Ovary (tissue), 7 donors: ENCODE measurements at regions not wholly inside any gene's neighbourhood (a gene's known extent, or its start where the extent isn't known, plus 50 kb on each side); places are given as distances from the start of the nearest gene placed in this dataset.
"Not testable (repeated sequence)": the region's sequence is repeated elsewhere in the genome, so short reads cannot be mapped to it uniquely, and the experiment has no call there.

Experiments
- DNase-seq, 5 donors: peaks; one replicate each; pipeline ENCODE4 v3.0.0-alpha.2; 2019 to 2020
- H3K27ac ChIP-seq, 2 donors: fragments of 200-600 bp; one replicate each; pipeline versions ENCODE4 v1.5.1 to v1.8.0; 2019 to 2022
- H3K27me3 ChIP-seq: fragments of 200-600 bp; one replicate; pipeline ENCODE4 v1.8.0; 2022
- H3K36me3 ChIP-seq: fragments of 200-600 bp; sonication (generic); one replicate; pipeline ENCODE4 v1.5.1; 2019
- H3K4me1 ChIP-seq: one replicate; pipeline ENCODE4 v1.8.1; 2013; ENCODE audit warnings: mild to moderate bottlenecking, moderate library complexity; ENCODE audit not compliant: insufficient read depth
- H3K4me3 ChIP-seq: fragments of 200-600 bp; sonication (generic); one replicate; pipeline ENCODE4 v1.5.1; 2017
- H3K9me3 ChIP-seq, 2 donors: fragments of 200-600 bp in 1 of 2; sonication (generic) in 1 of 2; one replicate each; pipeline versions ENCODE4 v1.5.1 to v1.8.1; 2013 to 2019; ENCODE audit warnings: mild to moderate bottlenecking in 1 of 2, moderate library complexity in 1 of 2
- EP300 ChIP-seq: sonication (generic); formaldehyde crosslinking; IDR thresholded peaks from one replicate; pipeline ENCODE4 v1.6.1; 2017; ENCODE audit warnings: antibody characterized with exemption
- POLR2A ChIP-seq: fragments of 450-650 bp; IDR thresholded peaks from one replicate; pipeline ENCODE4 v1.6.1; 2017; ENCODE audit warnings: antibody characterized with exemption, mild to moderate bottlenecking, moderate library complexity
- WGBS, 3 donors: extraction: QIAGEN DNeasy Blood & Tissue Kit in 1 of 3; methylation state at CpG; one replicate each; pipeline versions ENCODE4 v1.1.5 to v1.1.7; 2013 to 2017; 5-methylcytosine and 5-hydroxymethylcytosine counted together
- intact Hi-C, 4 donors: fragments of 100-400 bp; cut with DNase I; formaldehyde crosslinking; loops; one replicate each; pipeline versions ENCODE4 v1.11.0 to v1.15.1; 2022 to 2023
- TF ChIP-seq, protein P1 (sequence below), 3 donors: fragments of 450-650 bp in 2 of 3; fragments of 200-600 bp in 1 of 3; IDR thresholded peaks; one replicate each; pipeline versions ENCODE4 v1.5.1 to v1.8.0; 2016 to 2022; ENCODE audit warnings: antibody characterized with exemption in 3 of 3, mild to moderate bottlenecking in 1 of 3
- donor health status: DM: no; HTN: no; CAD: no; lungs with moderate emphysema.
- donor health status: DM: no; HTN: no; CAD: no.
- donor health status: Bipolar disorder and iron deficiency.
- donor health status: DM: no; HTN: no; CAD: no.
- donor health status: DM: yes; HTN: yes; CAD: no.

DNA sequence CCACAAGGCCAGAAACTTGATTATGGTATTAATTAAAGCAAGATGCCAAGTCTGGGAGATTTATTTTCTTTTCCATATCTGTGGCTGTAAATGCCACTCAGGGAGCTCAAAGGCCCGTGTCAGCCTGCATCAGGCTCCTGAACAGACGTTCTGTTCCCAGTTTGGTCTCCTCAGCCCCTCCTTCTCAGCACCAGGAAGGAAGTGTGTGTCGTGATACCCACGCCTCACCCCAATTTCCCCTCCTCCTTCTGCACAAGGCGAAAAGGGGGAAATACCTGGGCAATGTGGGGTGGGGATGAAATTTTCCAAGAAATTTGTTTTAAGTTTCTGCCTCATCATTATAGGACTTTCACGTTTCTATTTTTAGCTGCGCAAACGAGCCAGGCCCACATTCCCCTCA is 112.0 kb downstream of the SYF2 start:
- H3K4me3 ChIP-seq = no peak overlapping the region
- no peak overlapping the region for H3K27ac ChIP-seq
- no peaks in the 10 kb centered on the region for H3K36me3 ChIP-seq
- TF ChIP-seq POLR2A (no peak), EP300 (no peak)
- TF ChIP-seq, protein P1, sequence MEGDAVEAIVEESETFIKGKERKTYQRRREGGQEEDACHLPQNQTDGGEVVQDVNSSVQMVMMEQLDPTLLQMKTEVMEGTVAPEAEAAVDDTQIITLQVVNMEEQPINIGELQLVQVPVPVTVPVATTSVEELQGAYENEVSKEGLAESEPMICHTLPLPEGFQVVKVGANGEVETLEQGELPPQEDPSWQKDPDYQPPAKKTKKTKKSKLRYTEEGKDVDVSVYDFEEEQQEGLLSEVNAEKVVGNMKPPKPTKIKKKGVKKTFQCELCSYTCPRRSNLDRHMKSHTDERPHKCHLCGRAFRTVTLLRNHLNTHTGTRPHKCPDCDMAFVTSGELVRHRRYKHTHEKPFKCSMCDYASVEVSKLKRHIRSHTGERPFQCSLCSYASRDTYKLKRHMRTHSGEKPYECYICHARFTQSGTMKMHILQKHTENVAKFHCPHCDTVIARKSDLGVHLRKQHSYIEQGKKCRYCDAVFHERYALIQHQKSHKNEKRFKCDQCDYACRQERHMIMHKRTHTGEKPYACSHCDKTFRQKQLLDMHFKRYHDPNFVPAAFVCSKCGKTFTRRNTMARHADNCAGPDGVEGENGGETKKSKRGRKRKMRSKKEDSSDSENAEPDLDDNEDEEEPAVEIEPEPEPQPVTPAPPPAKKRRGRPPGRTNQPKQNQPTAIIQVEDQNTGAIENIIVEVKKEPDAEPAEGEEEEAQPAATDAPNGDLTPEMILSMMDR (IDR thresholded peaks at IDR 0.05) = no peak
- no peaks in the 10 kb centered on the region for H3K27me3 ChIP-seq
- DNase-seq = no peak
- intact Hi-C loops = no loop called here
- H3K4me1 ChIP-seq = no peaks in the 10 kb centered on the region
- 35 to 44% (median 39%) methylated on average over 8 of the region's 8 CpGs for WGBS, 3 donors
- H3K9me3 ChIP-seq = peaks cover 0 to 3% of the 10 kb centered on the region in 2 donors

DNA sequence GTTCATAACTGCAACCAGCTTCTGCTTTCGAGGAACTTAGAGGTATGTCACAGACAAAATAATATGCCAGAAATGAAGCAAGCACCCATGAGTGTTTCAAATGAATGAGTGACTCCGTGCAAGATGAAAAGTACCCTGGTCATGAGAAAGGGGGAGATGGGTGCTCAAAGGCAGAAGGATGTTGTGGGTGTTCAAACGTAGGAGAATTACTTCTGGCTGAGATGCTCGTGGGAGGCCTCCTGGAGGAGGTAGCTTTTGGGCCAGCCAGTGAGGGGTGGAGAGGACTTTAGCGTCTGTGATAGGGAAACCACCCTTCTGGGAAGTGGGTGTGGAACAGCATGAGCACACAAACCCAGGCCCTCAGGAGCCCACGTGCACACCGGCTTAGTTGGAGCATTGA is 113.8 kb downstream of the SYF2 start:
- Histone ChIP-seq H3K27ac (no peak overlapping the region), H3K4me1 (no peaks in the 10 kb centered on the region), H3K9me3 (peaks cover 0 to 3% of the 10 kb centered on the region in 2 donors), H3K36me3 (no peaks in the 10 kb centered on the region), H3K27me3 (no peaks in the 10 kb centered on the region), H3K4me3 (no peak overlapping the region)
- TF ChIP-seq, protein P1 (IDR thresholded peaks at IDR 0.05) = no peak
- TF ChIP-seq EP300 (no peak), POLR2A (no peak)
- WGBS, 3 donors = 75 to 79% (median 76%) methylated on average over 7 of the region's 7 CpGs
- intact Hi-C loops = no loop called here
- DNase-seq = no peak

DNA sequence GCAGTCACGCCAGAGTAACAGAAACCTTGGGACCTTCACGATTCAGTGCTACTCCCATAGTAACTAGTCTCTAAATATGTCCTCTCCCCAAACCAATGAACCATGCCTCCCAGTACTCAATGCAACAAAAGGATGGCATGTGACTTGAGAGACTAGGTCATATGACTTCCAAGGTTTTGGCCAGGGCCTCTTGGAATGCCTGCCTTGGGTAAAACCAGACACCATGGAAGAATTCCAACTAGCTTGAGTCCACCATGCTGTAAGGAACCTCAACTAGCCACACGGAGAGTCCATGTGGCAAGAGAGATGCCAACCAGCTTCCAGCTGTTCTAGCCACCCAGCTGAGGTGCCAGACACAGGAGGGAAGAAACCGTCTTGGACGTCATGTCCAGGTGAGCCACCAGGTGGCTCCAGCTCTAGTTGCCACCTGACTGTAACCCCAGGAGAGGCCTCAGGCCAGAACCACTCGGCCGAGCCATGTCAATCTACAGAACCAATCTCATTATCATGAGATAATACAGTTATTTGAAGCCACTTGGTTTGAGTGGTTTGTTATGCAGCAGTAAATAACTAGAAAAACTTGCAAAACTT is 115.0 kb downstream of the SYF2 start:
- TF ChIP-seq POLR2A = no peak
- no peak for TF ChIP-seq EP300
- TF ChIP-seq, protein P1 (IDR thresholded peaks at IDR 0.05) = no peak
- DNase-seq = no peak
- Histone ChIP-seq H3K36me3 (no peaks in the 10 kb centered on the region), H3K27me3 (no peaks in the 10 kb centered on the region), H3K4me1 (no peaks in the 10 kb centered on the region), H3K4me3 (no peak overlapping the region), H3K9me3 (peaks cover 0 to 3% of the 10 kb centered on the region in 2 donors), H3K27ac (no peak overlapping the region)
- WGBS, 3 donors = 60 to 68% (median 60%) methylated on average over 7 of the region's 7 CpGs
- intact Hi-C loops = no loop called here

DNA sequence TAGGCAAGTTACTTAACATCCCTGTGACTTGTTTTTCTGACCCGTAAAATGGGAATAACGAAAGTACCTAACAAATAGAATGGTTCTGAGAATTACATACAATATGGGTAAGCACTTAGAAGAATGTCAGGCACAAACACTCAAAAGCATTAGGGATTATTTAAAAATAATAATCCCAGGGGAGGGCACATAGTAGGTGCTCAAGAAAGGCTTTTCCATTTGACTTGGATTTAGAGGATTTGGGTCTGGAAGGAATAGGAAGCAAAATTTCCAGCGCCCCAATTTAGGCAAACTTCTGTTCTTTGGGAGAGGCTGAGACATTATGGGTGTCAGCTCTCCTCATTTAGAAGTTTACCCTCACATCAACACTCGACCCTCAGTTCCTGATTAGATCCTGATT is 115.5 kb downstream of the SYF2 start:
- H3K4me1 ChIP-seq = no peaks in the 10 kb centered on the region
- no peak for TF ChIP-seq POLR2A
- TF ChIP-seq, protein P1 (IDR thresholded peaks at IDR 0.05) = no peak
- TF ChIP-seq EP300 = no peak
- 84 to 94% (median 92%) methylated on average over 4 of the region's 4 CpGs for WGBS, 3 donors
- no peak overlapping the region for H3K4me3 ChIP-seq
- peaks cover 0 to 3% of the 10 kb centered on the region in 2 donors for H3K9me3 ChIP-seq
- H3K36me3 ChIP-seq = no peaks in the 10 kb centered on the region
- H3K27ac ChIP-seq = no peak overlapping the region
- H3K27me3 ChIP-seq = no peaks in the 10 kb centered on the region
- no peak for DNase-seq
- intact Hi-C loops = no loop called here

DNA sequence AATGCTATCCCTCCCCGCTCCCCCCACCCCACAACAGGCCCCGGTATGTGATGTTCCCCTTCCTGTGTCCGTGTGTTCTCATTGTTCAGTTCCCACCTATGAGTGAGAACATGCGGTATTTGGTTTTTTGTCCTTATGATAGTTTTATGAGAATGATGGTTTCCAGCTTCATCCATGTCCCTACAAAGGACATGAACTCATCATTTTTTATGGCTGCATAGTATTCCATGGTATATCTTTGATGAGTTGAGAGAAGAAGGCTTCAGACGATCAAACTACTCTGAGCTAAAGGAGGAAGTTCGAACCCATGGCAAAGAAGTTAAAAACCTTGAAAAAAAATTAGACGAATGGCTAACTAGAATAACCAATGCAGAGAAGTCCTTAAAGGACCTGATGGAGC is 116.2 kb downstream of the SYF2 start:
- WGBS, 3 donors = 86 to 91% (median 88%) methylated on average over 5 to 7 of the region's 7 CpGs

More for the DNA sequence above, 116.2 kb downstream of the SYF2 start:
- H3K4me1 ChIP-seq, H3K9me3 ChIP-seq, H3K4me3 ChIP-seq, H3K27ac ChIP-seq, intact Hi-C loops, H3K36me3 ChIP-seq, H3K27me3 ChIP-seq, DNase-seq: not testable (repeated sequence)
